A673 (cell line): ENCODE measurements at regions not wholly inside any gene's neighbourhood (a gene's known extent, or its start where the extent isn't known, plus 50 kb on each side); places are given as distances from the start of the nearest gene placed in this dataset.

Experiments
- EZH2 ChIP-seq: fragments of 200-600 bp; sonication (generic); IDR thresholded peaks from 2 replicates; pipeline ENCODE4 v1.6.1; 2017; ENCODE audit warnings: borderline replicate concordance, low read depth, mild to moderate bottlenecking, mixed read lengths, antibody characterized with exemption, low read length; ENCODE audit not compliant: poor library complexity, severe bottlenecking
- TF ChIP-seq, protein P1 (sequence below): fragments of 300-800, 200-600 bp; sonication (generic); conservative IDR thresholded peaks from 2 replicates; pipeline ENCODE4 v1.5.1; 2017; ENCODE audit warnings: low read depth, mild to moderate bottlenecking, antibody characterized with exemption, low read length, moderate library complexity, mixed read lengths

DNA sequence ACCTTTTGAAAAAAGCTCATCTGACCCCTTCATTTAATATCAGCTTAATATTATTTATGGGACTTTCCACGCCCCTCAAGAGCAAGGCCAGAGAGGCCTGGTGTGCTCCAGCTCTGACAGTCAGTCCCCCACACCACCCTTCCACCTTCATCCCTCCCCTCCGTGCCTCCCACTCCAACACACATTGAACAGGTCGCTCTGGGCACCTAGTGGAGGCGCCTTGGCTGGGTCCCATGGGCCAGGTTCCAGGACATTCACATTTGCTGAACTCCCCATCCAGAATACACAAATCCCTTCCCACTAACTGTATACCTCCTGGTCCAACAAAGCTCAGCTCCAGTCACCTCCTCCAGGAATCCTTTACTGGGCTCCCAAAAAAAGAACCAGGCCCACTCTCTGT is 137.5 kb downstream of the BCOR start:
- TF ChIP-seq EZH2: no peak
- TF ChIP-seq, protein P1, sequence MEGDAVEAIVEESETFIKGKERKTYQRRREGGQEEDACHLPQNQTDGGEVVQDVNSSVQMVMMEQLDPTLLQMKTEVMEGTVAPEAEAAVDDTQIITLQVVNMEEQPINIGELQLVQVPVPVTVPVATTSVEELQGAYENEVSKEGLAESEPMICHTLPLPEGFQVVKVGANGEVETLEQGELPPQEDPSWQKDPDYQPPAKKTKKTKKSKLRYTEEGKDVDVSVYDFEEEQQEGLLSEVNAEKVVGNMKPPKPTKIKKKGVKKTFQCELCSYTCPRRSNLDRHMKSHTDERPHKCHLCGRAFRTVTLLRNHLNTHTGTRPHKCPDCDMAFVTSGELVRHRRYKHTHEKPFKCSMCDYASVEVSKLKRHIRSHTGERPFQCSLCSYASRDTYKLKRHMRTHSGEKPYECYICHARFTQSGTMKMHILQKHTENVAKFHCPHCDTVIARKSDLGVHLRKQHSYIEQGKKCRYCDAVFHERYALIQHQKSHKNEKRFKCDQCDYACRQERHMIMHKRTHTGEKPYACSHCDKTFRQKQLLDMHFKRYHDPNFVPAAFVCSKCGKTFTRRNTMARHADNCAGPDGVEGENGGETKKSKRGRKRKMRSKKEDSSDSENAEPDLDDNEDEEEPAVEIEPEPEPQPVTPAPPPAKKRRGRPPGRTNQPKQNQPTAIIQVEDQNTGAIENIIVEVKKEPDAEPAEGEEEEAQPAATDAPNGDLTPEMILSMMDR: no peak
